G401 (cell line): ENCODE measurements at regions not wholly inside any gene's neighbourhood (a gene's known extent, or its start where the extent isn't known, plus 50 kb on each side); places are given as distances from the start of the nearest gene placed in this dataset.

Experiments
- DNase-seq: peaks from one replicate; pipeline ENCODE4 v3.0.0-alpha.2; 2015; ENCODE audit warnings: low spot score
- in situ Hi-C: cut with HindIII; loops from 2 replicates; pipeline ENCODE4 v1.10.0; 2016; ENCODE audit warnings: low sequenced_read_pairs, mixed read lengths

- in situ Hi-C loops: no loop called here
- DNase-seq: no peak
These were observed 93.4 kb downstream of the ZFP64 start for GRCh38 chr20:52098186-52098585.

GRCh38 chr20:52096117-52096516 is 95.5 kb downstream of the ZFP64 start:
- DNase-seq: no peak
- in situ Hi-C loops: no loop called here

- in situ Hi-C loops: no loop called here
These were observed 96.9 kb downstream of the ZFP64 start for GRCh38 chr20:52094693-52095092.

GRCh38 chr20:52093575-52093974 is 98.0 kb downstream of the ZFP64 start:
- no peak for DNase-seq
- in situ Hi-C loops: no loop called here

More at GRCh38 chr20:52094693-52095092, 96.9 kb downstream of the ZFP64 start:
- no peak for DNase-seq

- DNase-seq: no peak
- in situ Hi-C loops: no loop called here
These were observed 101.5 kb downstream of the ZFP64 start for GRCh38 chr20:52090035-52090434.

- in situ Hi-C loops: no loop called here
These were observed 104.1 kb downstream of the ZFP64 start for GRCh38 chr20:52087471-52087870.

GRCh38 chr20:52086878-52087277 is 104.7 kb downstream of the ZFP64 start:
- in situ Hi-C loops: no loop called here
- no peak for DNase-seq

More at GRCh38 chr20:52087471-52087870, 104.1 kb downstream of the ZFP64 start:
- DNase-seq: no peak

GRCh38 chr20:52084727-52085126 is 106.9 kb downstream of the ZFP64 start:
- DNase-seq: no peak
- in situ Hi-C loops: no loop called here

- in situ Hi-C loops: no loop called here
- peak; percentile 73 for DNase-seq
These were observed 107.8 kb downstream of the ZFP64 start for GRCh38 chr20:52083627-52084232.

GRCh38 chr20:52082612-52083011 is 109.0 kb downstream of the ZFP64 start:
- in situ Hi-C loops: no loop called here
- no peak for DNase-seq

GRCh38 chr20:52081791-52082190 is 109.8 kb downstream of the ZFP64 start:
- DNase-seq: no peak
- in situ Hi-C loops: no loop called here

- in situ Hi-C loops: no loop called here
These were observed 110.5 kb downstream of the ZFP64 start for GRCh38 chr20:52081066-52081465.

GRCh38 chr20:52078289-52078688 is 113.3 kb downstream of the ZFP64 start:
- DNase-seq: no peak
- in situ Hi-C loops: no loop called here

More at GRCh38 chr20:52081066-52081465, 110.5 kb downstream of the ZFP64 start:
- no peak for DNase-seq

GRCh38 chr20:52076164-52076563 is 115.4 kb downstream of the ZFP64 start:
- DNase-seq: no peak
- in situ Hi-C loops: no loop called here

GRCh38 chr20:52075400-52075799 is 116.2 kb downstream of the ZFP64 start:
- in situ Hi-C loops: no loop called here
- no peak for DNase-seq

- no peak for DNase-seq
- in situ Hi-C loops: loop anchor here (25.0 kb wide), 1 partner anchor 284 kb away; no protein-coding TSS in a partner anchor
These were observed 120.4 kb downstream of the ZFP64 start for GRCh38 chr20:52071136-52071535.

GRCh38 chr20:52064931-52065330 is 126.6 kb downstream of the ZFP64 start:
- in situ Hi-C loops: loop anchor here (25.0 kb wide), 1 partner anchor 278 kb away; no protein-coding TSS in a partner anchor
- no peak for DNase-seq

- no peak for DNase-seq
- in situ Hi-C loops: loop anchor here (25.0 kb wide), 1 partner anchor 275 kb away; no protein-coding TSS in a partner anchor
These were observed 128.9 kb downstream of the ZFP64 start for GRCh38 chr20:52062452-52063209.

GRCh38 chr20:52060794-52061714 is 130.5 kb downstream of the ZFP64 start:
- peak; percentile 32 for DNase-seq
- in situ Hi-C loops: loop anchor here (25.0 kb wide), 1 partner anchor 274 kb away; no protein-coding TSS in a partner anchor
